ENCODE measurements at regions not wholly inside any gene's neighbourhood (a gene's known extent, or its start where the extent isn't known, plus 50 kb on each side); places are given as distances from the start of the nearest gene placed in this dataset.

DNA sequence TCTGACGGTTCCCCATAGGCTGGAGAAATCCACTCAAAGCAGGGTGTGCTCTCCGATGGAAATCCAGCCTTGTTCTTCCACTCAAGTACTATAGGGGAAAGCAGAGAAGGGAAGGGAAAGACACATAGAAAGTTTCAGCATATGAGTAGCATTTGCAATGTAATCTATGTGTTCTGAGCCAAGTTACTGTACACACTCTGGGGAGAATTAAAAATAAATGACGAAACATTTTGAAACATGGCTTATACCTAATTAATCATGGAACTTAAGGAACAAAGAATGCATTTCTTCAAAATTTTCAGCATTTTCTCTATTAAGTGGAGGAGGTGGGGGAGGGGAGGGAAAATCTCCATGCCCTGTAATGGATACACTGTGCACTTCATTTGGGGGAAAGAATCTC lies 198.1 kb upstream of the HABP2 start:
- no peak overlapping the region for H3K4me3 ChIP-seq
- no peak for DNase-seq
- H3K27me3 ChIP-seq = no peaks in the 10 kb centered on the region
- TF ChIP-seq POLR2A (IDR thresholded peaks at IDR 0.05) = no peak
- TF ChIP-seq, protein P1, sequence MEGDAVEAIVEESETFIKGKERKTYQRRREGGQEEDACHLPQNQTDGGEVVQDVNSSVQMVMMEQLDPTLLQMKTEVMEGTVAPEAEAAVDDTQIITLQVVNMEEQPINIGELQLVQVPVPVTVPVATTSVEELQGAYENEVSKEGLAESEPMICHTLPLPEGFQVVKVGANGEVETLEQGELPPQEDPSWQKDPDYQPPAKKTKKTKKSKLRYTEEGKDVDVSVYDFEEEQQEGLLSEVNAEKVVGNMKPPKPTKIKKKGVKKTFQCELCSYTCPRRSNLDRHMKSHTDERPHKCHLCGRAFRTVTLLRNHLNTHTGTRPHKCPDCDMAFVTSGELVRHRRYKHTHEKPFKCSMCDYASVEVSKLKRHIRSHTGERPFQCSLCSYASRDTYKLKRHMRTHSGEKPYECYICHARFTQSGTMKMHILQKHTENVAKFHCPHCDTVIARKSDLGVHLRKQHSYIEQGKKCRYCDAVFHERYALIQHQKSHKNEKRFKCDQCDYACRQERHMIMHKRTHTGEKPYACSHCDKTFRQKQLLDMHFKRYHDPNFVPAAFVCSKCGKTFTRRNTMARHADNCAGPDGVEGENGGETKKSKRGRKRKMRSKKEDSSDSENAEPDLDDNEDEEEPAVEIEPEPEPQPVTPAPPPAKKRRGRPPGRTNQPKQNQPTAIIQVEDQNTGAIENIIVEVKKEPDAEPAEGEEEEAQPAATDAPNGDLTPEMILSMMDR (IDR thresholded peaks at IDR 0.05) = no peak
- H3K36me3 ChIP-seq = no peaks in the 10 kb centered on the region
- no peak overlapping the region for H3K27ac ChIP-seq
- intact Hi-C loops (cut with DNase I) = no loop called here
- H3K9me3 ChIP-seq = no peaks in the 10 kb centered on the region
- 79% methylated on average over 3 of the region's 3 CpGs for WGBS (ENCODE audit: insufficient coverage, low coverage, low lambda C conversion rate, missing lambda C conversion rate)
- no peak for ATAC-seq
- H3K4me1 ChIP-seq = no peaks in the 10 kb centered on the region

DNA sequence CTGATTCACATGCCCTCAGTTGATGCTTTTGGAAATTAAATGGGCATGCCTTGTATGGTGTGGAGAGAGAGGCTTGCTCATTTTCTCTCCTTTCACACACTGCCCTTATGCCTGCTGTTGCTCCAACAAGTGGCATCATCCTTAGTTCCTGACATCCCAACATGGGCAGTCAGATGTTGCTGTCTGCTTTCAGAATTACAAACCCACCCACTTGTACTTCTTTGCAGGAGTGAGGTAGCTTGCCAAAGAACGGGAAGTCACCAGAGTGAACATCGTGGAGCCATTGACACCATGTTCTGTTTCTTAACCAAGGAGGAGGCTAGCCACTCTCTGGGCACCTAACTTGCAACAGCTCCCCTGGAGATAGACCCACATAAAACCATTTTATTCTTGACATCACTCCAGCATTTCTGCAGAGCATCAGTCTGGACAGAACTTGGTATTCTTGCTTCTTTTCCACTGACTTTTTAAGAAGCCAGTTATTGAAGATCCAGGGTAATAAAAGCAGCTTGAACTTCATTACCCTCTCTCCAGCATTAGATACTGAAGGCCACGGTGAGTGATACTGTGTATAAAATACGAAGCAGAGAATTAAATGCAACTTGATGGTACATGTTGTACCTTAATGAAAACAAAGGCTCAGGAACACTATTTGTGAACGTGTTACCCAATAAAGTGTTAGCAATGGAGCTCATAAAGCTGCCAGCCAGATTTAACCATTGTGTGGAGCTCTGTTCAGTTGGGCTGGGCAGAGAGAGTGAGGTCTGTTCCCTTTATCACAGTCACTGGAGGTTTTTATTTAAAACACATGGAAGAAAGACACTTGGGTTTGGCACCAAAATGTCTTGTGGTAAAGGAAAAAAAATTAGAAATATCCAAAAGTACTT lies 195.8 kb upstream of the HABP2 start:
- no peak for TF ChIP-seq POLR2A (IDR thresholded peaks at IDR 0.05)
- TF ChIP-seq, protein P1 (IDR thresholded peaks at IDR 0.05) = no peak
- H3K9me3 ChIP-seq = no peaks in the 10 kb centered on the region
- ATAC-seq = no peak
- no peak overlapping the region for H3K4me3 ChIP-seq
- DNase-seq = no peak
- 61% methylated on average over 5 of the region's 5 CpGs for WGBS (ENCODE audit: insufficient coverage, low coverage, low lambda C conversion rate, missing lambda C conversion rate)
- no peaks in the 10 kb centered on the region for H3K4me1 ChIP-seq
- no peak overlapping the region for H3K27ac ChIP-seq
- H3K27me3 ChIP-seq = no peaks in the 10 kb centered on the region
- H3K36me3 ChIP-seq = no peaks in the 10 kb centered on the region
- intact Hi-C loops (cut with DNase I) = no loop called here

DNA sequence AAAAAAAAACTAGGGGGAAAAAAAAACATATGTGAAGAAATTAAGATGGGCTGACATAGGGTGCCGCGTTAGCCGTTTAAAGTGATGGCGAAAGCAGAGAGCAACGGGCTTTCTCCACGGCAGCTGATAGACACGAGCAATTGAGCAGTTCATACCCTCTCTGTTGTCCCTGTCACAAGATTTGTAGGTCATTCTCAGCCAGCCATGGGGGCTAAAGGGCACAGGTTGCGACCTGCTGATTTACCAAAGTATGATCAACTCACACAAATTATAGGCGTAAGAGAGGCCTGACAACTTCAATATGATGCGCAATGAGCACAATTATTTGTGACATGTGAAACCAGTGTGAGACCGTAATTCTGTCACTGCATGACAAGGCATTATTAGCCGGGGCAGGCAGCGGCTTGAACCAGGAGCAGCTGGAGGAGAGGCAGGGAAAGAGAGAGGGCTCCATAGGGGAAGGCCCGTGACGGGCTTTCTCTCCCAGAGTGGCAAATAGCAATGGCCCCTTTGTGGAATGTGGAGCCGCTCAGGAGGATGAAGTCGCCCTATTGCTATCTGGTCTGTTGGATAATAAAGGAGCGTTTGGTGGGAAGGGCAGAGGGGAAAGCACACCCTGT lies 195.1 kb upstream of the HABP2 start:
- Histone ChIP-seq H3K27me3 (no peaks in the 10 kb centered on the region), H3K4me1 (no peaks in the 10 kb centered on the region), H3K36me3 (no peaks in the 10 kb centered on the region), H3K9me3 (no peaks in the 10 kb centered on the region), H3K27ac (no peak overlapping the region), H3K4me3 (no peak overlapping the region)
- intact Hi-C loops (cut with DNase I) = no loop called here
- 67% methylated on average over 9 of the region's 18 CpGs for WGBS (ENCODE audit: insufficient coverage, low coverage, low lambda C conversion rate, missing lambda C conversion rate)
- no peak for ATAC-seq
- DNase-seq = no peak
- TF ChIP-seq POLR2A (IDR thresholded peaks at IDR 0.05) = no peak
- TF ChIP-seq, protein P1 (IDR thresholded peaks at IDR 0.05) = no peak

DNA sequence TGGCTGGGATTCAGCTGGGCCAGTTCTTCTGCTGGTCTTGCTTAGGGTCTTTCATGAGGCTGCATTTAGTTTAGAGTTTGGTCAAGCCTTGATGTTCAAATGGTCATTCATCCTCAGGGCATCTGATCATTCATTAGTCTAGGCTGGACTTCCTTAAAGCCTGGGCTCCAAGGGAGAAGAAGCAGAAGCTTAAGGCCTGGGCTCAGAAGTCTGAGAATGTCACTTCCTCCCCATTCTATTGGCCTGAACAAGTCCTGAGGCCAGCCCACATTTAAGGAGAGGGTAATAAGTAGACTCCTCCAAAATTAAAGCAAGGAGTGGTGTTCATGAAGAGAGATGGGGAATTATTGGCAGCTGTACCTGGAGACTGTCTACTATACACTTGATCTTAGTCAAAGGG lies 193.2 kb upstream of the HABP2 start:
- intact Hi-C loops (cut with DNase I) = no loop called here
- Histone ChIP-seq H3K27ac (no peak overlapping the region), H3K36me3 (no peaks in the 10 kb centered on the region), H3K9me3 (no peaks in the 10 kb centered on the region), H3K4me1 (no peaks in the 10 kb centered on the region), H3K27me3 (no peaks in the 10 kb centered on the region), H3K4me3 (no peak overlapping the region)
- no peak for TF ChIP-seq POLR2A (IDR thresholded peaks at IDR 0.05)
- TF ChIP-seq, protein P1 (IDR thresholded peaks at IDR 0.05) = no peak
- peak in 2 of 4 donors; percentile 21 to 28 for ATAC-seq
- no peak for DNase-seq

Data from right lobe of liver (tissue), 6 donors.